ENCODE measurements at regions not wholly inside any gene's neighbourhood (a gene's known extent, or its start where the extent isn't known, plus 50 kb on each side); places are given as distances from the start of the nearest gene placed in this dataset.
A peak's percentile ranks its signal among the peaks of the same experiment; 100 is the strongest.

DNA sequence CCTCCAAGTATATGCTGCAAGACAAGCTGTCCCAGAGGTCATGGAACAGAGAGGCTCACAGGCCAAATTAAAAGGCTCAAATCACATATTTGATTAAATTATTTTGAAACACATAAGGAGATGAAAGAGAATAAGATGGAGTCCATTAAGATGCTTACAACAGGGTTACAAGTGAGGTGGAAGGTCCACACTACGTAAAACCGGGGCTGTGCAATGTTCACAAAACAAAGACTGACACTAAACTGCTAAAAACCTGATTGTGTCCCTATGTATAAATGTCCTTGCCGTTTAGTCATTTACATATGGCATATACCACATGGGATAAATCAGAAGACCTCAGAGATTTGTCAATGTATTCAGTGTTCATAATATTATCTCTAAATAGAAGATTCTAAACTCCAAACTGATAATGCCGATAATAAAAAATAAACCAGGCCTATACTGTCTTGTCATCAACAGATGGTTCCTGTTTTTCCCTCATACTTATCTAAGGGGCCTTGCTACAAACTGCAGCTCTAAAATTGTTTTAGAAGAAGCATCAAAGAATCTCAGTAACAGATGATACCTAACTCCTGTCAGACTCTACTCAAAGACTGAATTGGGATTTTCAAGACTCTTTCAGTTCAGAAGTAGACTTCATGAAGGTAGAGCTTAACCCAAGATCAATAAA, 51.8 kb upstream of the RIPOR2 start:
- no peak for DNase-seq (ENCODE audit: low read depth)

DNA sequence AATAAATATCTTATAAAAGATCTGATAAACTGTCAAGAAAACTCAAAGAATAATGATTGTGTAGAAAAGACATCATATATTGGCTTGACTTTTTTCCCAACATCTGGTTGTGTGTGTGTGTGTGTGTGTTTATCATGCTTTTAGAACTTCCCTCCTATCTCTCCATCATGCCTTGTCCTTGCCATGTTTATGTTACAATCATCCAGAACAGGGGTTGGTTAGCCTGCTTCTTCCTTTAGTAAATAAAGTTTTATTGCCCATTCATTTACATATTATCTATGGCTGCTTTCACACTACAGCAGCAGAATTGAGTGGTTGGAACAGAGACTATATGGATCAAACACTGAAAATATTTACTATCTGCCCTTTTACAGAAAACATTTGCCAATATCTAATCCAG, 52.8 kb upstream of the RIPOR2 start:
- no peak for DNase-seq (ENCODE audit: low read depth)

DNA sequence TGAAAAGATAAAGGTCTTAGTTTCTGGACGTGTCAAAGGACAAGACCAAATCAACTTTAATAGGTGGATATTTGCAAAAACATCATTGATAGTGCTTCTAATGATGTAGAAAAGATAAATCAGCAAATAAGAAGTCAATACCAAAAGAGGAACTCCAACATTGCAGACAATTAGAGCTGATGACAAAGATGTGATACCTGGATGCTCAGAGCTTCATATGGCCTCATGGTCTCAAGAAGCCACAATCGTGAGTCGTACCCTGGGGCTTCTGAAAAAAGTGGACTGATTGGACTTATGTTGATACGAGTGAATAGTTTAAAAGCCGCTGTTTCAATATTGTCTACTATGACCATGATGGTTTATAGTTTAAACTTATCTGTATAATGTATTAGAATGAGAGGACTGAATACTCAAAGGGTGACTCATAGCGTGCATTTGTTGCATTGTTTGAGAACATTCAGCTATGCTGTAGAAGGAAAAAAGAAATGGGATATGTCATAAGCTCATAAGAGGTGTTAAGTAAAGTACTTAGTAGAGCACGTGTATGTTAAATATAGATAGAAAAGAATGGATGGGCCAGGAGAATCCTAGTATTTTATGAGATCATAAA, 54.6 kb upstream of the RIPOR2 start:
- peak; percentile 74 for DNase-seq (ENCODE audit: low read depth)

DNA sequence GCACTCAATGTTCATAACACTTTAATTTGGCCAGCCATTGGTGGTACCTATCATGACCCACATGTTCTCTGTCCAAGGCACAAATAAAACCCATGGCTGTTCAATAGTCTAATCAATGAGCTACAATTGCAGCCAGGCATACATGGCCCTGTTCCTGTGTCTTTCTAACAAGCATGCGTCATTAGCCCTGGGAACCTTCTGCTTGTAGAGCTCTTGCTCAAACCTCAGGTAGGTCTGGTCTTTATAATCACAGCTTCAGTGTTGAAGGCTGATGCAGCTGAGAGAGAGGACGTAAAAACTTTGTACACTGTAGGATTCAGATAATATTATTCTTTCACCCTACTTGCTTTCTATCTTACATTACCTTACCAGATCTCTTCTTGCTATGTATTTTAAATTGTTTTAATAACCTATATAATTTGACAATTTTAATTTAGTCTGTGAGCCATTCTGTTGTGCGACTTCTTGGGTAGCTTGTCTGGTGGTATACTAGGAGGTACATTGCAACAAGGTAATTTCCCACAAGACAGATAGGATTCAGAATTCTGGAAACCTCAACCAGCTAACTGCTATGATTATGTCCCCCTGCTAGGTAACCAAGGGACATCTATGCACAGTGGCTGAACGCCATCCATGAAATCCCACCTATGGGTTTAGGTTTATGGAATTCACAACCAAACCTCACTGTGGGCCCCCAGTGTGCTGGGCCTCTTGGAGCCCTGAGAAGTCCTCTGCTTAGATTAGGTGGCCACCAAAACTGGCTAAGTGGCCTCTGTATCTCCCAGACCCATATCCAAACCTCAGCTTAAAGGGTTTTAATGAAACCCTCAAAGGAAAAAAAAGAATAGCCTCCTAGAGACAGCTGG, 55.4 kb upstream of the RIPOR2 start:
- peak; percentile 48 for DNase-seq (ENCODE audit: low read depth)

DNA sequence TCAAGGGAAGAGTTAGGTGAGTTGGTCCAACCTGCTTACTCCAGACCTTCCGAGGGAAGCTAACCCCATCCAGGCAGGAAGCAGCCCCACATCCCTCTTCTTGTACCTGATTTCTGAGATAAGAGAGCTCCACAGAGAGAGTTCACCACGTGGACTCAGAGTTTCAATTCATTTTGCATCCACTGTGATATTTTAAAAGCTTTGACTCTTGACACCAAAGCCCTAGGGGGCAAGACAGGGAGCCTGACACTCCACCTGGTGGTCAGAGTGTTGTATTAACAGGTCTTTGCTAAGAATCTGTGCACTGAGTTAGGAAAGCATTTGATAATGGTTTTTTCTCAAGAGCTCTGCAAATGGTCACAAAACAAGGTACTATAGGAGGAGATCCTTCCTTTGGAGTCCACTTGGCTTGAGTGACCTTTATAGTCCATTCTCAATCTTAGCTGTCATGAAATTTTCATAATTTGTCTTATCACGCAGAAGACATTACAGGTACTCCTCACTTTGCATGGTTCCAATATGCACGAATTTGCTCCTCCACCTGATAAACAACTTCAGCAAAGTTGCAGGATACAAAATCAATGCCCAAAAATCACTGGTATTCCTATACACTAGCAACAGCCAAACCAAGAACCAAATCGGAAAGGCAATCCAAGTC, 56.2 kb upstream of the RIPOR2 start:
- peak; percentile 64 for DNase-seq (ENCODE audit: low read depth)

DNA sequence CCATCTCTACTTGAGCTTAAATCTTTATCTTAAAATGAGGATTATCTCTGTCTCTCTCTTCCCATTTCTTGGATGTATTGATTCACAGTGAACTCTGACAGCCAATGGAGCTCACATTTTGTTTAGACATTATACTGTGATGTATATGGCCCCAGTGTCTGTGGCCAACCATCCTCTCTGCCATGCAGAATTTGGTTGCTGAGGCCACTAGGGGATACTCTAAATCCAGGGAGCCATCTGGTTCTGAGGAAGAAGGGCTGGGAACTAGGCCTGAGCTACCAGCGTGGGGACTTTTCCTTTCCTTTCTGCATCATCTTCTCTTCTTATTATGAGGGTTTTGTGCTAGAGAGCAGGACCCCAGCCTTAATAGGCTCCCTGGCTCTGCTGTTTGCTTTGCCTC, 59.1 kb upstream of the RIPOR2 start:
- no peak for DNase-seq (ENCODE audit: low read depth)

DNA sequence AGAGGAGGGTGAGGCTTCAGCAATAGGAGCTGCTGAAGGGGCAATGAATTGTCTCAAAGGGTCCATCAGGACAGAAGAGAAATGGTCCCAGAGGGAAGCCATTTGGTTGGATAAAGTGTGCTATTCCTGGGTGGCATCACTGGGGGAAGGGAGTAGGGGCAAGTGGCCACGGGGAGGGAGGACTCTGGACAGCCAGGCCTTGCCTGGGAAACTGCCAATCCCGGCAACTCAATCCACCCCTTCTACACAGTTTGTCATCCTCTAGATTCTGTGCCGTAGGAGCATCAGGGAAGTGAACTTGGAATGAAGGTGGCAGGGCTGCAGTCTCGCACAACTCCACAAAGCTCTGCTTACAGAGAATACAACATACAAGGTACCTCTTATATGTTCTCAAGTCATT, 59.5 kb upstream of the RIPOR2 start:
- no peak for DNase-seq (ENCODE audit: low read depth)

DNA sequence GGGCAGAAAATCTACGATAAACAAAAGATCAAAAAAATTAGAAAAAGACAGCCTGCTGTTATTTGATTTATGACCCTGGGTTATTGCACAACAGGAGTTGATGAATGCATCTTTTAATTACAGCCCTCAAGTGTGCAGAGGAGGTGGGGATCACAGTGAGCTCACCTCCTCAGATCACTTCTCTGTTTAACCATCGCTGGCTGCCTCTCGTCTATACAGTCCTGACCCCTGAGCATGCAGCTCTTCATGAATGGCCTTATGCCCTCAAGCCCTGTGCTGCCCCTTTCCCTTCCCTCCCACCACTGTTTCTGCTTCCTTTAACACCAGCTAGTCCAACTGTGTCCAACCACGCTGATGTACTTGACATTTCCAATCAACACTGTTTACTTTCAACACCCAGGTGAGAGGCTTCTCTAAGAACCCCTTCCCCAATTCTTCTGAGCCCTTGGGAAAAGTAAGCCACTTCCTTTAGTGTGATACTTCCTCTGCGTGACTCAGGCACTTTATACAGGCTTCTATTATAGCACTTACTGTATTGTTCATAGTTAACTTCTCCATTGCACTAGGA, 60.6 kb upstream of the RIPOR2 start:
- DNase-seq (ENCODE audit: low read depth), result no peak

DNA sequence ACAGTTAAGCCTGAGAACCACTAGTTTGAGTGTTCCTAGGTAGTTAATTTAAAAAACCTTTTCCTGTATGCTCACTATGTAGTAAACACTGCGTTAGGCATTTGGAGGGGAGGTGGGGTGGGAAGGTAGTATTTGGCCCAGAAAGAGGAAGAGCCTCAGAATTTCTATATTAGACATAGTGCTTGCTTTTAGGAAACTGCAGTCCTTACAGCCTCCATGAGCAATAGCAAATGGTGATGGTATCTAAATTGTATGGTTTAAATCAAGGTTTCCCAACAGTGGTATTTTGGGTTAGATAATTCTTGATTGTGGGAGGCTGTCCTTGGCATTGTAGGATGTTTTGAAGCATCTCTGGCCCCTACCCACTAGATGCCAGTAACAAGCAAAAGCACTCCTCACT, 61.5 kb upstream of the RIPOR2 start:
- DNase-seq (ENCODE audit: low read depth), result no peak

DNA sequence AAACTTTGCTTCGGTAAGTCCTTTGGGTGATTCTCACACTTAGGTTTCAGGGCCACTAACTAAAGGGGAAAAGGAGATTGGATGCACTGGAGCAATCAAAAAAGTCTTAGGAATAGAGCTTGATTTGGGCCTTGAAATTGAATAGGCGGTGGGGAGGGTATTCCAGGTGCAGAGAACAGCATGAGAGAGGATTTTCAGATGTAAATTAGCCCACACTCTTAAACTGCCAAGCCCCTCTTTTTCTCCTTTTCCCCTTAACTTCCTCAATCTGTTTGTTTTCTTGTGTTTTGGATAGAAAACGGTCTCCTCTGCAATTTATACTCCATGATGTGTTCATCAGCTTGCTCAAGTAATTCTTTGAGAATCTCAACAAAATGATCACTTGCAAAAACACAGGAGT, 62.1 kb upstream of the RIPOR2 start:
- DNase-seq (ENCODE audit: low read depth), result no peak

DNA sequence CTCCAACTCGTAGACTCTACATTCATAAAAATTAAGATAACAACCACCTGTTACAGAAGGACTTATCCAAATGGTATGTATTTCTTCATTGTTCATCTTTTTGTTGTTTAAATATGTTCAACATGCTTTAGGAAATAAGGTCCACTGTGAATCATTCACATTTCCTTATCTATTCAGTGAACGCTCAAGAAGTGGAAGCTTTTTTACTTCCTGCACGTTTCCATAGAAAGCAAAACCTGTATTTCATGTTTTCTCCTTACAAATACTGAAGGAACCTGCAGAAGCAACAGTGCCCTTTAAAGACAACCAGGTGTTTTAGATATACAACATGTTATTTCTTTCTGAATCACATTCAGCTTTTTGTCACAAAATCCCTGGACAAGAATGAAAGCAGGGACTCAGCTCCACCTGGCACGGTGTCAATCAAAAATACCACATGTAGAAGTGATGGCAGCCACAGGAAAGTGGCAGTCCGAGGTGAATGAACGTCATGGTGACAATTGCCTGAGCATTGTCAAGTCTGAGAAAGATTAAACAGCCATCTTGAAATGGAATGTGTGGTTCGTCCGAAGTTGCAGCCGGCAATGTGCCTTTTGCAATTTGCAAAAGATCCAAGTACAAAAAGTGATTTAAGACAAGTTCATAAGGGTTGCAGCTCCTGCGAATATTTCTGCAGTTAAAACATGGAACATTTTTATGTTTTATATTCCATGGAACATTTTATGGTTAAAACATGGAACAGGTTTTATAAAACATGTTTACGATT, 66.7 kb upstream of the RIPOR2 start:
- no peak for DNase-seq (ENCODE audit: low read depth)

DNA sequence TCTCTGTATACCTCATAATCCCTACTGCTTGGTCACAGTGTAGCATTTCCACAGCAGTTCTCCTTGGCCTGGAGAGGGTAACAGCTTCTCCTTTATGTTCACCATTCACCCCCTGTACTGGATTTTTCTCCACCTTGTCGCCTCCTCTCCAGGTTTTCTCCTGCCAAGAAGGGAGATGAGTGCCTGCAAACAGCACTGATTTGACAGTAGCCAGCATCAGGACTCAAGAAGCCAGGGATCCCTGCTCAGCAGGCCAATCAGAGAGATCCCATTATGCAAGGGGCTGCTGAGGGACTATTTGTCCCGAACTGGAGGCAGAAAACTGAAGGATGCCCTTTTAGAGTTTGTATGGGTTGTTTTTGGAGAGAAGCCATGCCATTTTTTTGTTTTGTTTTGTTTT, 68.6 kb upstream of the RIPOR2 start:
- DNase-seq (ENCODE audit: low read depth), result no peak

DNA sequence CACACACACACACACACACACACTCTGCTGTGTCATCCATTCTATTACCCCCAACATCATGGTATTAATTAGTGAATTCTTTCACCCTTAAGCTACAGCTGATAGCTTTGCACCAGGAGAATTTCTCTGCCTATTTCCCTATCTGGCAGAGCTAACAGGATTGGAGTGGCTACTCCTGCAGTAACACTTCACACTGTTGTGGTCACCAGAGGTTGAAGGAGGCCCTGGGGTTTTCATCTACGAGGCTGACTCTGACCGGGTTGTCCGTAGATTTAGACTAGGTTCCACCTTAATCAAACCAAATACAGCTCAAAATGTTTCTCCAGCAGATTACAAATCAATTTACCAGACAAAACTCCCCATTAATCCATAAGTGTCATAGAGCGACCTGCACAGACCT, 69.2 kb upstream of the RIPOR2 start:
- no peak for DNase-seq (ENCODE audit: low read depth)

DNA sequence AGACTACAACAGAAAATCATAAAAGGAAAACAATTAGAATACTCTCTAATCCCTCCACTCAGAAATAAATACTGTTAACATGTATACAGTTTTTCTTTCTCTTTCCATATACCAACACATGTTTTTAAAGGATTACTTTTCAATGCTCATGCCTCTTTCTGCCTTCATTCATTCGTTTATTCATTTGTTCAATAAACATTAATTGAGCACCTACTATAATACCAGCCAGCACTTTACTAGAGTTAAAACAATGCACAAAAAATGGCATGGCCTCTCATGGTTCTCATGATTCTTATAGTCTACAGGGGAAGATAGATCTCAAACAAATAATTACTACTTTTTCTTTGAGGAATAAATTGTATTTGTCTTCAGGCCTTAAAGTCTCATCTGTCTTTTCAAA, 70.3 kb upstream of the RIPOR2 start:
- DNase-seq (ENCODE audit: low read depth), result no peak

DNA sequence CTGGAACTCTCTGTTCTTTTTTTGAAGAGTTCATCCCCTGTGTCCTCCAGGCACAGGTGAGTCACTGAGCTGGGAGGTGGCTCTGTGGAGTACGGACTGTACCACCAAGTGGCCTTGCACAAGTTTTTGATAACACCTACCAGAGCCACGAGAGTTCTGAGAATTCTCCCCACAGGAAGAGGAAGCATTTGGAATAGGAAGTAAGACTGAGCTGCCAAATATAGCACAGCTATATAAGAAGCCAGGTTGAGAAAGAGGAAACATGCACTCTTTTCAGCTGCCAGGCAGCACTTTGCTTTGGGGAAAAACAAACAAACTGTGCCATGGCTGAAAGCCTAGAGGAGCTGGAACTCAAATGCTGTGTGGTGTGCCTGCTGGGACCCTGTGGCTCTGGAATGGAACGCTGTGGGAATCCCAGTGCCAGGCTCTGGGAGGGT, 70.8 kb upstream of the RIPOR2 start:
- peak; percentile 90 for DNase-seq (ENCODE audit: low read depth)

DNA sequence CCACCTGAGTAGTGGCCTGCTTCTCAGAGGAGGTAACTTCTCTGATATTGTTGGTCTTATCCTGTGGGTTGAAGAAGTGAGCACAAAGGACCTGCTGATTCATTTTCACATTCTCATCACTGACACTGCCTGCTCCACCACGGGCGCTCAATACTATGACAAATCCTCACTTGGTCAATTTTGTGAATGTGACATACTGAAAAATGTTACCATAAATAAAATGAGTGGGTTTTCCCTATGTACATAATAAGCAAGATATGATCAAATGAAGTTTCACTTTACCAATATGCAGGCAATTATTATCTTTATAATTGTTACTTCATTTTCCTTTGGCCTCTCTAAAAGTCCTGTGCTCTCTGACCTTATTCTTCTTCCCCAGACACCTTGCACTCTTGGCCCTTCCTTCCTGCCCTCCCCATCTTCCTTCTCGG, 71.5 kb upstream of the RIPOR2 start:
- no peak for DNase-seq (ENCODE audit: low read depth)

DNA sequence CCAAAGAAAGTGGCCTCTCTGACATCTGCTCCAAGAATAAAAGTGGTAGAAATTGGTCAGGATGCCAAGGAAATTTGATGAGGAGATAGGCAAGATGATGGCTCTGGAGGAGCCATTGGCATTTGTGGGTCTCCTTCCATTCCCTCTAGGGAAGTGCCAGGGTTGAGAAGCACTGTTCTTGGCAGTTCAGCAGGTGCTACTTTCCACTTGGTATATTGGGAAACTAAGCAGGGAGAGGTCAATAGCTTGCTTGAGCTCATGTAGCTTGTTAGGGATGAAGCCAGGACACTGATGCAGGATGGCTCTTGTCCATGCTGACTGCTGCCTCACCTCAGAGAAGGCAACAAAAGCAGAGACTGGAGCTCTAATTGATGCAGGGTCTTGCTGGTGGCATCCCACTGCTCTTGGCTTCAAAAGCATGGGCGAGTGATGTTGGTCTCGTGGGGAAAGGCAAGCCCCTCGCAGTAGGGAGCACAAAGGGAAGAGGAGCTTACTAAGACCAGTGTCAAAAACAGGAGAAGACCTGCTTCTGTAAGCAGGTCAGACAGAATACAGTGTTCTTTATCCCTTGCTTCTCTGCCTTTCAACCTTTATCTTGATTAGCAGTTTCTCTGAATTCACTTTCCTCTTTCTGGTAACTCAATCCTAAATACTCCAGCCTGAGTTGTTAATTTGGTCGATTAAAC, 73.1 kb upstream of the RIPOR2 start:
- no peak for DNase-seq (ENCODE audit: low read depth)

DNA sequence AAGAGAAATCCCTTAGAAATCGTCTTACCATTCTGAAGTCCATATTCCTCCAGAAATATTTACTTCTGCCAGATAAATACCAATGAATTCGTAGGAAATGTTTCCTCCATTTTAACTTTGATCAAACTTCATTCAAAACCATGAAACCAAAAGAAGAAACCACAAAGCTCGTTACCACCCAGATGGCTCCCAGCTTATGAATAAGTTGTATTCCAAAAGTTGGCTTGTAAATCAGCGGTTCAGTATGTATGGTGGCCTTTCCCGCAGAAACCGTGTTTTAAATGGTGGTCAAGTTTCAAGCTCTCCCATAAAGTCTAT, 73.6 kb upstream of the RIPOR2 start:
- DNase-seq (ENCODE audit: low read depth), result no peak

DNA sequence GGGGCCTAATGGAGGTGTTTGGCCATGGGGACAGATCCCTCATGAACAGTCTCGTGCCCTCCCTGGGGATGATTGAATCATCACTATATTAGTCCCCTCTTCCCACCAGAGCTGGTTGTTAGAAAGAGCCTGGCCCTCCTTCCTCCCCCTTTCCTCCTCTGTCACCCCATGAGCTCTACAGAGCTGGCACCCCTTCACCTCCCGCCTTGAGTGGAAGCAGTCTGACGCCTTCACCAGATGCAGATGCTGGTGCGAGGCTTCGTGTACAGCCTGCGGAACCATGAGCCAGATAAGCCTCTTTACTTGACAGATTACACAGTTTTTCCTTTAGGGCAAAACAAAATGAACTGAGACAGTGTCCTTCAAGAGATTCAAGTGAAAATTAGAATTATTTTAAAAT, 74.4 kb upstream of the RIPOR2 start:
- DNase-seq (ENCODE audit: low read depth), result no peak

DNA sequence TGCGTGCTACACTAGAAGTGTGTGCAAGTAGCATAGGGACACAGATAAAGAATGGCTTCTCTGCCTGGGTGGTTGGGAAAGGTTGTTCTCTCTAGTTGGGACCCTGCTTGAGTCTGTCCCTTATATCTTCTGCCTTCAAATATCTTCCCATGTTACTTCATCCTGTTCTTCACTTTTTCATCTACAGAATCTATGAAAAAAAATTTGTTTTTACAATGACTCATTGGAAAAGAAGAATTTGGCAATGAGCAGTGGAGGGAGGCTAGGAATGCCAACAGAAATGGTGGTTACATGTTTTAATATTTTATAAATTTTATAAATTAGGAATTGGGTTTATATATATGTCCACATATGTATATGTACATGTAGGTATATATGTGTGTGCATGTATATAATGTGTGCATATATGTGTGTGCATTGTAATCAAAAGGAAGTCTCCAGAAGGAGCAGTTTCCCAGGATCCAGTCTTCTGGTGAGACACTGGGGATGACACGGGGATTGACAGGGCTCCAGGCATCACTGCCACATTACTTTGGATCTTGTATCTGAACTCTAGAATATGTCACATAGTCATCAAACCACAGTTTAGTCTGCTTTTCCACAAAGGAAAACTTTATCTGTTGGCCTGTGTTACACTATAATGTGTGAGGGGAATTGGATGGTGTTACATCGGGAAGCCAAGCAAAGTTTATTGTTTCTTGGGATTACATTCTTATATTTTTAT, 75.3 kb upstream of the RIPOR2 start:
- no peak for DNase-seq (ENCODE audit: low read depth)

Measured in amniotic epithelial cell (primary cell).